ENCODE measurements at regions not wholly inside any gene's neighbourhood (a gene's known extent, or its start where the extent isn't known, plus 50 kb on each side); places are given as distances from the start of the nearest gene placed in this dataset.

DNA sequence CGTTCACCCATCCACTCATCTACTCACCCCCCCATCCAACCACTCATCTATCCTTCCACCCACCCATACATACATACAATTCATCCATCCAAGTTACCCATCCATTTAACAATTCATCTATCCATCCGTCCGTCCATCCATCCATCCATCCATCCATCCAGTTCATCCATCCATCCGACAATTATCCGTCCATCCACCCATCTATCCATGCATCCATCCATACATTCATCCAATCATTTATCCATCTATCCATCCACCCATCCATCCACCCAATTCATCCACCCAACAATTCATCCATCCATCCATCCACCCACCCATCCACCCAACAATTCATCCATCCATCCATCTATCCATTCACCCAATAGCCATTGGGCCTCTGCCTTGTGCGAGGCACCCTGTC lies 173.2 kb upstream of the MVB12B start:
- CTCF ChIA-PET = no interaction called here
- H2AFZ ChIP-seq = no peak overlapping the region
- H3K9me2 ChIP-seq (ENCODE audit: insufficient read depth) = no peaks in the 10 kb centered on the region
- no peak for TF ChIP-seq EZH2 (IDR thresholded peaks at IDR 0.05; ENCODE audit: low read depth)
- TF ChIP-seq, protein P1, sequence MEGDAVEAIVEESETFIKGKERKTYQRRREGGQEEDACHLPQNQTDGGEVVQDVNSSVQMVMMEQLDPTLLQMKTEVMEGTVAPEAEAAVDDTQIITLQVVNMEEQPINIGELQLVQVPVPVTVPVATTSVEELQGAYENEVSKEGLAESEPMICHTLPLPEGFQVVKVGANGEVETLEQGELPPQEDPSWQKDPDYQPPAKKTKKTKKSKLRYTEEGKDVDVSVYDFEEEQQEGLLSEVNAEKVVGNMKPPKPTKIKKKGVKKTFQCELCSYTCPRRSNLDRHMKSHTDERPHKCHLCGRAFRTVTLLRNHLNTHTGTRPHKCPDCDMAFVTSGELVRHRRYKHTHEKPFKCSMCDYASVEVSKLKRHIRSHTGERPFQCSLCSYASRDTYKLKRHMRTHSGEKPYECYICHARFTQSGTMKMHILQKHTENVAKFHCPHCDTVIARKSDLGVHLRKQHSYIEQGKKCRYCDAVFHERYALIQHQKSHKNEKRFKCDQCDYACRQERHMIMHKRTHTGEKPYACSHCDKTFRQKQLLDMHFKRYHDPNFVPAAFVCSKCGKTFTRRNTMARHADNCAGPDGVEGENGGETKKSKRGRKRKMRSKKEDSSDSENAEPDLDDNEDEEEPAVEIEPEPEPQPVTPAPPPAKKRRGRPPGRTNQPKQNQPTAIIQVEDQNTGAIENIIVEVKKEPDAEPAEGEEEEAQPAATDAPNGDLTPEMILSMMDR (conservative IDR thresholded peaks at IDR 0.05) = no peak
- H3K4me3 ChIP-seq = no peak overlapping the region
- no peaks in the 10 kb centered on the region for H3K9me3 ChIP-seq (ENCODE audit: insufficient read depth, low read depth)
- no peaks in the 10 kb centered on the region for H3K4me1 ChIP-seq (replicated peaks; ENCODE audit: insufficient read depth)
- H3K79me2 ChIP-seq (ENCODE audit: low read depth) = no peaks in the 10 kb centered on the region
- peaks cover 90% of the 10 kb centered on the region for H3K27me3 ChIP-seq (ENCODE audit: insufficient read depth, low read depth)
- no TSS peak for BruUV-seq (replicated peaks)
- no peak overlapping the region for H3K4me2 ChIP-seq
- no peaks in the 10 kb centered on the region for H4K20me1 ChIP-seq (ENCODE audit: insufficient read depth)
- DNase-seq = no peak
- H3F3A ChIP-seq (ENCODE audit: insufficient read depth, low read depth) = no peaks in the 10 kb centered on the region
- intact Hi-C loops (cut with micrococcal nuclease; ENCODE audit: unreplicated experiment) = no loop called here
- POLR2A ChIA-PET (ENCODE audit: unreplicated experiment) = no interaction called here
- H3K36me3 ChIP-seq (ENCODE audit: low read depth) = no peaks in the 10 kb centered on the region
- no peak overlapping the region for H3K27ac ChIP-seq

DNA sequence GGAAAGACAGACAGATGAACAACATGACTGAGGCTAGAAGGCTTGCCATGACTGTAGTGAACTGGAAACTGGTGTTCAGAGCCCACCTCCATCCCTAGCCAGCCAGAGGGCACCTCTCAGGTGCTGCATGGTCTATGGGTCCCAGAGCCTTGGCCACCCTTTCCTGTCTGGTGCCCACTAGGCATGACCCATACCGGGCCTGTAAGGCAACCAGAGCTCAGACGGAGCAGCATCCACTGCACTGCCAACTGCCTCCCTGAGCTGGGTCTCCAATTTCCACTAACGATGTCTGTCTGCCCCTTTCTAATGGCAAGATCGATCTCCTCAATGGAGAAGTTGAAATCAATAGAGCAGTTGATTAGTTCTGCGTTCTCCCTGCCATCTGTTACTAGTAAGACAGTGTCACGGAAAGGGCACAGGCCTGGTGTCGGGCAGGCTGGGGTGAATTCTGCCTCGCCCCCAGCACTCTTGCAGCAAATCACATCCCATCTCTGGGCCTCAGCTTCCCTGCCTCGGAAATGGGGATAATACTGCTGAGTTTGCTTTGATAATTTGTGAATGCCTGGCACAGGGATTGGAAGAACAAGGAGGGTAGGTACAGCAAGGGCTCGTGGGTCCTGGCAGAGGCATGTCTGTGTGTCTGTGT lies 172.3 kb upstream of the MVB12B start:
- Histone ChIP-seq H3K27ac (no peak overlapping the region), H3K4me2 (no peak overlapping the region), H3K9me3 (ENCODE audit: insufficient read depth, low read depth) (no peaks in the 10 kb centered on the region), H3K4me1 (replicated peaks; ENCODE audit: insufficient read depth) (no peaks in the 10 kb centered on the region), H2AFZ (no peak overlapping the region), H3K36me3 (ENCODE audit: low read depth) (no peaks in the 10 kb centered on the region), H4K20me1 (ENCODE audit: insufficient read depth) (no peaks in the 10 kb centered on the region), H3K4me3 (no peak overlapping the region), H3F3A (ENCODE audit: insufficient read depth, low read depth) (no peaks in the 10 kb centered on the region), H3K27me3 (ENCODE audit: insufficient read depth, low read depth) (peaks cover 90% of the 10 kb centered on the region), H3K79me2 (ENCODE audit: low read depth) (no peaks in the 10 kb centered on the region), H3K9me2 (ENCODE audit: insufficient read depth) (no peaks in the 10 kb centered on the region)
- DNase-seq = no peak
- no TSS peak for BruUV-seq (replicated peaks)
- intact Hi-C loops (cut with micrococcal nuclease; ENCODE audit: unreplicated experiment) = no loop called here
- TF ChIP-seq, protein P1 (conservative IDR thresholded peaks at IDR 0.05) = no peak
- TF ChIP-seq EZH2 (IDR thresholded peaks at IDR 0.05; ENCODE audit: low read depth) = no peak
- POLR2A ChIA-PET (ENCODE audit: unreplicated experiment) = no interaction called here
- CTCF ChIA-PET = no interaction called here

DNA sequence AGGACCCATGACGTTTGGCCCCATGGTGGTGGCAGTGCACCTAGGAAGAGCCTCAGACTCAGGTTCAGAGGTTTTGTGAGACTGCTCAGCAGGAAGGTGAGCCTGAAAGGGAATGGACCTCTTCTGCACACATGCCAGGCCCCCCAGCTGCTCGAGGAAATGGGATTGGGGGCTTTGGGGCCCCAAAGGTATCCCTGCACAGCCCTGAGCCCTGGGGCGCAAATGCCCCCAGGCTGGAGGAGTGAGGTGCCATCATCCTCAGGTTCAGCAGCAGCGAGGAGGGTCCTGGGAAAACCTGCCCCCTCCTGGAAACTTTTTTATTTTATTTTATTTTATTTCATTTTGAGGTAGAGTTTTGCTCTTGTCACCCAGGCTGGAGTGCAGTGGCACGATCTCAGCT lies 171.8 kb upstream of the MVB12B start:
- ChIA-PET CTCF (no interaction called here), POLR2A (ENCODE audit: unreplicated experiment) (no interaction called here)
- Histone ChIP-seq H2AFZ (no peak overlapping the region), H3K4me3 (no peak overlapping the region), H3K36me3 (ENCODE audit: low read depth) (no peaks in the 10 kb centered on the region), H3K4me1 (replicated peaks; ENCODE audit: insufficient read depth) (no peaks in the 10 kb centered on the region), H3F3A (ENCODE audit: insufficient read depth, low read depth) (no peaks in the 10 kb centered on the region), H3K79me2 (ENCODE audit: low read depth) (no peaks in the 10 kb centered on the region), H3K27ac (no peak overlapping the region), H3K4me2 (no peak overlapping the region), H3K9me2 (ENCODE audit: insufficient read depth) (no peaks in the 10 kb centered on the region), H3K9me3 (ENCODE audit: insufficient read depth, low read depth) (no peaks in the 10 kb centered on the region), H4K20me1 (ENCODE audit: insufficient read depth) (no peaks in the 10 kb centered on the region), H3K27me3 (ENCODE audit: insufficient read depth, low read depth) (peaks cover 90% of the 10 kb centered on the region)
- intact Hi-C loops (cut with micrococcal nuclease; ENCODE audit: unreplicated experiment) = no loop called here
- no peak for DNase-seq
- TF ChIP-seq, protein P1 (conservative IDR thresholded peaks at IDR 0.05) = no peak
- TF ChIP-seq EZH2 (IDR thresholded peaks at IDR 0.05; ENCODE audit: low read depth) = no peak
- no TSS peak for BruUV-seq (replicated peaks)
